Osteoblast (primary cell): ENCODE measurements at regions not wholly inside any gene's neighbourhood (a gene's known extent, or its start where the extent isn't known, plus 50 kb on each side); places are given as distances from the start of the nearest gene placed in this dataset.

Experiments used
- DNase-seq: peaks from one replicate; pipeline ENCODE4 v3.0.0; 2011; ENCODE audit warnings: low spot score, mixed read lengths; ENCODE audit not compliant: insufficient read length; ENCODE audit errors: missing footprints
- H2AFZ ChIP-seq: 2 replicates; pipeline ENCODE4 v1.6.0; 2011; ENCODE audit warnings: mild to moderate bottlenecking, low read length
- H3K27ac ChIP-seq: 2 replicates; pipeline ENCODE4 v1.5.1; 2011; ENCODE audit warnings: mild to moderate bottlenecking, low read depth, low read length, moderate library complexity
- H3K27me3 ChIP-seq: 2 replicates; pipeline ENCODE4 v1.6.0; 2012; ENCODE audit warnings: mild to moderate bottlenecking, control low read depth, inconsistent platforms, low read length, moderate library complexity; ENCODE audit not compliant: insufficient read depth
- H3K36me3 ChIP-seq: 2 replicates; pipeline ENCODE4 v1.5.1; 2011; ENCODE audit warnings: mild to moderate bottlenecking, low read length, control low read depth, moderate library complexity; ENCODE audit not compliant: insufficient read depth
- H3K4me1 ChIP-seq: 2 replicates; pipeline ENCODE4 v1.5.1; 2011; ENCODE audit warnings: mild to moderate bottlenecking, low read length, control low read depth, moderate library complexity; ENCODE audit not compliant: insufficient read depth
- H3K4me2 ChIP-seq: 2 replicates; pipeline ENCODE4 v1.6.0; 2011; ENCODE audit warnings: mild to moderate bottlenecking, low read length; ENCODE audit not compliant: insufficient read depth
- H3K4me3 ChIP-seq: fragments of 200-600 bp; sonication (generic); 3 replicates; pipeline ENCODE4 v1.5.1; 2012; ENCODE audit warnings: mild to moderate bottlenecking, low read length, inconsistent platforms; ENCODE audit not compliant: insufficient read depth
- H3K79me2 ChIP-seq: 2 replicates; pipeline ENCODE4 v1.6.0; 2012; ENCODE audit warnings: mild to moderate bottlenecking, low read length, control low read depth, inconsistent platforms; ENCODE audit not compliant: insufficient read depth
- H3K9me3 ChIP-seq: 2 replicates; pipeline ENCODE4 v1.5.1; 2011; ENCODE audit warnings: low read depth, low read length, control low read depth
- H4K20me1 ChIP-seq: 2 replicates; pipeline ENCODE4 v1.6.0; 2012; ENCODE audit warnings: mild to moderate bottlenecking, low read length, control low read depth; ENCODE audit not compliant: insufficient read depth
- CTCF ChIP-seq: IDR thresholded peaks from 2 replicates; pipeline ENCODE4 v1.5.1; 2011; ENCODE audit warnings: mild to moderate bottlenecking, low read depth, low read length, moderate library complexity; ENCODE audit errors: extremely low read depth

DNA sequence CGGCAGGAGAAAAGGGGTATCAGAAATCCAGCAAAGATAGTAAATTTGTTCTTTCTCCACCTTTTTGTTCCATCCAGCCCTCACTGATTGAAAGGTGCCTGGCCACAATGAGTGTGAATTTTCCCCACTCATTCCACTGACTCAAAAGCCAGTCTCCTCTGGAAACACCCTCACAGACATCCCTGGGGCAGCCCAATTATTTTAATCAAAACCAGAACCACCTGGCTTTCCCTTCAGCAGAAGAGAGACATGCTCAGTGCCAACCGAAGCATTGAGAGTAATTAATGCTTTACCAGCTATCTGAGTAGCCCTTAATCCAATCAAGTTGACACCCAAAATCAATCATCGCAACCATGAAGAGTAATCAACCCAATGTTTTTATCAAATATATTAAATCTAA is 1129.6 kb upstream of the GBE1 start:
- no peaks in the 10 kb centered on the region for H3K4me1 ChIP-seq
- no peaks in the 10 kb centered on the region for H3K79me2 ChIP-seq
- H3K36me3 ChIP-seq: no peaks in the 10 kb centered on the region
- H3K27ac ChIP-seq: no peak overlapping the region
- no peaks in the 10 kb centered on the region for H3K9me3 ChIP-seq
- no peaks in the 10 kb centered on the region for H4K20me1 ChIP-seq
- H3K4me2 ChIP-seq: no peak overlapping the region
- no peak for TF ChIP-seq CTCF
- no peaks in the 10 kb centered on the region for H3K27me3 ChIP-seq
- DNase-seq: no peak
- H2AFZ ChIP-seq: no peak overlapping the region
- no peak overlapping the region for H3K4me3 ChIP-seq

- Histone ChIP-seq H3K4me1 (no peaks in the 10 kb centered on the region), H3K79me2 (no peaks in the 10 kb centered on the region), H4K20me1 (no peaks in the 10 kb centered on the region), H3K4me2 (no peak overlapping the region), H3K36me3 (no peaks in the 10 kb centered on the region), H2AFZ (no peak overlapping the region), H3K27me3 (no peaks in the 10 kb centered on the region), H3K9me3 (peaks cover 2% of the 10 kb centered on the region), H3K4me3 (no peak overlapping the region), H3K27ac (no peak overlapping the region)
- no peak for TF ChIP-seq CTCF
- no peak for DNase-seq
These were observed 1121.6 kb upstream of the GBE1 start for GRCh38 chr3:82883072-82883471.

DNA sequence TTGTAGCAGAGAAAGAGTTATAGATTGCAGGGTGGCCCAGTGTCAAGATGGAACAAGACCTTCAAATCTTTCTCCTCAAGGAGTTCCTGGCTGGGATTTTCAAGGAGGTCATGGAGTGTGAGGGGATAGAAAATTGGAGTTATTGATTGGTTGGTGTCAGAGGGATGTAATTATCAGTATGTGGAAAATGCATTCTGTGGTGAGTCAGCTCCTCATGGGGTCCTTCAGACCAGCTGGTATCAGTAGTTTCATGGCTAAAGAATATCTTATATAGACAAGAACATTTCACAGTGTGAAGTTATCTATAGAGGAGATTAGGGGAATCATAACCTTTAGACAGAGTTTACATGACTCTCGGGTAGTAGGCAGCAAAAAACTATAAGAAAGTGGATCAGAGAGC is 1114.0 kb upstream of the GBE1 start:
- no peak for DNase-seq
- Histone ChIP-seq H3K36me3 (no peaks in the 10 kb centered on the region), H3K9me3 (no peaks in the 10 kb centered on the region), H3K4me3 (no peak overlapping the region), H2AFZ (no peak overlapping the region), H3K79me2 (no peaks in the 10 kb centered on the region), H3K27me3 (no peaks in the 10 kb centered on the region), H3K27ac (no peak overlapping the region), H4K20me1 (no peaks in the 10 kb centered on the region), H3K4me2 (no peak overlapping the region), H3K4me1 (no peaks in the 10 kb centered on the region)
- no peak for TF ChIP-seq CTCF

- Histone ChIP-seq H3K79me2 (no peaks in the 10 kb centered on the region), H3K4me3 (no peak overlapping the region), H4K20me1 (no peaks in the 10 kb centered on the region), H3K27ac (no peak overlapping the region), H2AFZ (no peak overlapping the region), H3K4me1 (no peaks in the 10 kb centered on the region), H3K9me3 (peaks cover 2% of the 10 kb centered on the region), H3K4me2 (no peak overlapping the region), H3K36me3 (no peaks in the 10 kb centered on the region), H3K27me3 (no peaks in the 10 kb centered on the region)
- no peak for TF ChIP-seq CTCF
- no peak for DNase-seq
These were observed 1078.4 kb upstream of the GBE1 start for GRCh38 chr3:82839871-82840270.
